ENCODE measurements at regions not wholly inside any gene's neighbourhood (a gene's known extent, or its start where the extent isn't known, plus 50 kb on each side); places are given as distances from the start of the nearest gene placed in this dataset.

GRCh38 chr2:2703172-2703571 lies 372.1 kb upstream of the MYT1L start:
- H3K4me3 ChIP-seq (ENCODE audit: low read depth, low read length), result no peak overlapping the region
- DNase-seq (ENCODE audit: low read depth), result no peak
- TF ChIP-seq CTCF (IDR thresholded peaks at IDR 0.05; ENCODE audit: insufficient read depth, low read depth, low read length, missing control alignments), result no peak

GRCh38 chr2:2702385-2702784 lies 371.3 kb upstream of the MYT1L start:
- no peak overlapping the region for H3K4me3 ChIP-seq (ENCODE audit: low read depth, low read length)
- TF ChIP-seq CTCF (IDR thresholded peaks at IDR 0.05; ENCODE audit: insufficient read depth, low read depth, low read length, missing control alignments), result no peak

GRCh38 chr2:2701813-2702212 lies 370.7 kb upstream of the MYT1L start:
- no peak for DNase-seq (ENCODE audit: low read depth)
- no peak overlapping the region for H3K4me3 ChIP-seq (ENCODE audit: low read depth, low read length)
- no peak for TF ChIP-seq CTCF (IDR thresholded peaks at IDR 0.05; ENCODE audit: insufficient read depth, low read depth, low read length, missing control alignments)

More at GRCh38 chr2:2702385-2702784, 371.3 kb upstream of the MYT1L start:
- no peak for DNase-seq (ENCODE audit: low read depth)

- DNase-seq (ENCODE audit: low read depth), result no peak
- no peak overlapping the region for H3K4me3 ChIP-seq (ENCODE audit: low read depth, low read length)
- no peak for TF ChIP-seq CTCF (IDR thresholded peaks at IDR 0.05; ENCODE audit: insufficient read depth, low read depth, low read length, missing control alignments)
Measured at GRCh38 chr2:2701176-2701781, 370.2 kb upstream of the MYT1L start.

GRCh38 chr2:2699121-2699505 lies 368.0 kb upstream of the MYT1L start:
- no peak for TF ChIP-seq CTCF (IDR thresholded peaks at IDR 0.05; ENCODE audit: insufficient read depth, low read depth, low read length, missing control alignments)
- DNase-seq (ENCODE audit: low read depth), result no peak
- H3K4me3 ChIP-seq (ENCODE audit: low read depth, low read length), result no peak overlapping the region

GRCh38 chr2:2698182-2699120 lies 367.4 kb upstream of the MYT1L start:
- peak; percentile 10 for TF ChIP-seq CTCF (IDR thresholded peaks at IDR 0.05; ENCODE audit: insufficient read depth, low read depth, low read length, missing control alignments)
- DNase-seq (ENCODE audit: low read depth), result peak; percentile 12
- no peak overlapping the region for H3K4me3 ChIP-seq (ENCODE audit: low read depth, low read length)
